Neural progenitor cell (in vitro differentiated cells): ENCODE measurements at regions not wholly inside any gene's neighbourhood (a gene's known extent, or its start where the extent isn't known, plus 50 kb on each side); places are given as distances from the start of the nearest gene placed in this dataset.

Source experiments
- CTCF ChIP-seq: fragments of 200-600 bp; sonication (generic); IDR thresholded peaks from 2 replicates; pipeline ENCODE4 v1.5.1; 2017; ENCODE audit warnings: antibody characterized with exemption, mild to moderate bottlenecking
- EZH2 ChIP-seq: fragments of 200-600 bp; sonication (generic); IDR thresholded peaks from 2 replicates; pipeline ENCODE4 v1.6.1; 2017; ENCODE audit warnings: antibody characterized with exemption, mild to moderate bottlenecking, moderate library complexity

- no peak for TF ChIP-seq EZH2
- no peak for TF ChIP-seq CTCF
These were observed 155.0 kb upstream of the RUNX1 start for GRCh38 chr21:35204125-35204524.
